Loucy (cell line): ENCODE measurements at regions not wholly inside any gene's neighbourhood (a gene's known extent, or its start where the extent isn't known, plus 50 kb on each side); places are given as distances from the start of the nearest gene placed in this dataset.

ENCODE experiments used
- EZH2phosphoT487 ChIP-seq: fragments of 200-600 bp; IDR thresholded peaks from 2 replicates; pipeline ENCODE4 v1.6.1; 2018; ENCODE audit warnings: antibody characterized with exemption, mild to moderate bottlenecking, moderate library complexity, borderline replicate concordance
- TF ChIP-seq, protein P1 (sequence below): fragments of 200-600 bp; sonication (generic); conservative IDR thresholded peaks from 2 replicates; pipeline ENCODE4 v1.5.1; 2014; ENCODE audit warnings: mild to moderate bottlenecking, antibody characterized with exemption, low read length

DNA sequence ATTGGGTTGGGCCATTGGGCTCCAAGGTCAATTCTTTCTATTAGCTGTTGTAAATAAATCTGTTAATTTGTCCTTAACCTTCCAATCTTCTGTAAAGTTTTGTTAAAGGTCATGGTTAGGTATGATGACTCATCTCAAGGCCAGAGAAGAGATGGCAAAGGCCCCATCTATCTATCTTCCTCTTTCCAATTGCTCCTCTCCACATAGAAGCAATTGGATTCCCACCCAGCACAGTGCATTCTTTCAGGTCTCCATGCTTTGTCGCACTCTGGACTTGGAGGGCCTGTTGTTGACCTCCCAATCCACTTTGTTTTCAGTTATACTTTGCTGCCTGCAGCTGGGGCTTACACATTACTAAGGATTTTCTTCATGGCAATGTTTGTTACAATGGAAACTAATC, 118.5 kb downstream of the MFAP3L start:
- TF ChIP-seq EZH2phosphoT487: no peak
- TF ChIP-seq, protein P1, sequence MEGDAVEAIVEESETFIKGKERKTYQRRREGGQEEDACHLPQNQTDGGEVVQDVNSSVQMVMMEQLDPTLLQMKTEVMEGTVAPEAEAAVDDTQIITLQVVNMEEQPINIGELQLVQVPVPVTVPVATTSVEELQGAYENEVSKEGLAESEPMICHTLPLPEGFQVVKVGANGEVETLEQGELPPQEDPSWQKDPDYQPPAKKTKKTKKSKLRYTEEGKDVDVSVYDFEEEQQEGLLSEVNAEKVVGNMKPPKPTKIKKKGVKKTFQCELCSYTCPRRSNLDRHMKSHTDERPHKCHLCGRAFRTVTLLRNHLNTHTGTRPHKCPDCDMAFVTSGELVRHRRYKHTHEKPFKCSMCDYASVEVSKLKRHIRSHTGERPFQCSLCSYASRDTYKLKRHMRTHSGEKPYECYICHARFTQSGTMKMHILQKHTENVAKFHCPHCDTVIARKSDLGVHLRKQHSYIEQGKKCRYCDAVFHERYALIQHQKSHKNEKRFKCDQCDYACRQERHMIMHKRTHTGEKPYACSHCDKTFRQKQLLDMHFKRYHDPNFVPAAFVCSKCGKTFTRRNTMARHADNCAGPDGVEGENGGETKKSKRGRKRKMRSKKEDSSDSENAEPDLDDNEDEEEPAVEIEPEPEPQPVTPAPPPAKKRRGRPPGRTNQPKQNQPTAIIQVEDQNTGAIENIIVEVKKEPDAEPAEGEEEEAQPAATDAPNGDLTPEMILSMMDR: no peak
